Astrocyte (in vitro differentiated cells and primary cell): ENCODE measurements at regions not wholly inside any gene's neighbourhood (a gene's known extent, or its start where the extent isn't known, plus 50 kb on each side); places are given as distances from the start of the nearest gene placed in this dataset.

Experiments
- CTCF ChIP-seq: IDR thresholded peaks from 2 replicates; pipeline ENCODE4 v1.5.1; 2011; ENCODE audit warnings: low read depth, mild to moderate bottlenecking, inconsistent platforms, low read length, moderate library complexity; ENCODE audit not compliant: insufficient read depth
- EZH2 ChIP-seq: IDR thresholded peaks from 2 replicates; pipeline ENCODE4 v1.6.1; 2012; ENCODE audit warnings: mild to moderate bottlenecking, low read length, inconsistent platforms; ENCODE audit not compliant: insufficient read depth

- no peak for TF ChIP-seq CTCF
- no peak for TF ChIP-seq EZH2
Observed at GRCh38 chr5:1734908-1735289, 64.7 kb downstream of the MRPL36 start.
